ENCODE measurements at regions not wholly inside any gene's neighbourhood (a gene's known extent, or its start where the extent isn't known, plus 50 kb on each side); places are given as distances from the start of the nearest gene placed in this dataset.

DNA sequence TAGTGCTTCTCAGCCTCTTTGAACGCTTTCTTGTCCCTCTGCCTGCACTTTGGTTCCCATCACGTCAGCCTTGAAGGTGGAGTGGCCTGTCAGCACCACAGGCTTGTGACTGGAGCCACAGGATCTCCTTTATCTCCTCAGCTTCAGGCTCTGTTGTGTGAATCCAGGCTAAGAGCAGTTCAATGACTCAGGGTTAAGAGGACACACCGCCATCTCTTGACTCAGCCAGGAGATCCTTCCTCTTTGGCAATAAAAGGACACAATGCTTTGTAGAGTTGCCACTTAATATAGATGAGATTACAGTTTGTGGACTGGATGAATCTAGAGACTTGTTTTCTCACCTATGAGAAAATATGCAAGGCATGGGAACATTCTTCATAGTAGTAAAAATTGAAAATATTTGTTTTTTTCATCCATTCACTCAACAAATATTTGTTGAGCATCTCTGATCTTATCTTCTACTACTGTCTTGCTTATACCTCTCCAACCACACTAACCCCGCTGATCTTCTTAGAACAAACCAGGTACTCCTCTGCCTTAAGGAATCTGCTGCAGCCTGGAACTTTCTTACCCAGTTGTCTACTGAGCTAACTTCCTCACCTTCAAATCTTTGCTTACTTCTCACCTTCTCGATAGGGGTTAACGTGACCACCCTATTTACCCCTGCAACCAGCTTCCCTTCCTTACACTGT is 62.3 kb downstream of the UCHL1 start:
- H3K9me3 Mint-ChIP-seq = peaks cover 6 to 10% of the 10 kb centered on the region in 2 donors
- DNase-seq (ENCODE audit: low spot score in 2 of 2) = no peak
- no peak overlapping the region for H3K27ac Mint-ChIP-seq
- ATAC-seq = no peak
- H3K36me3 Mint-ChIP-seq = no peaks in the 10 kb centered on the region

DNA sequence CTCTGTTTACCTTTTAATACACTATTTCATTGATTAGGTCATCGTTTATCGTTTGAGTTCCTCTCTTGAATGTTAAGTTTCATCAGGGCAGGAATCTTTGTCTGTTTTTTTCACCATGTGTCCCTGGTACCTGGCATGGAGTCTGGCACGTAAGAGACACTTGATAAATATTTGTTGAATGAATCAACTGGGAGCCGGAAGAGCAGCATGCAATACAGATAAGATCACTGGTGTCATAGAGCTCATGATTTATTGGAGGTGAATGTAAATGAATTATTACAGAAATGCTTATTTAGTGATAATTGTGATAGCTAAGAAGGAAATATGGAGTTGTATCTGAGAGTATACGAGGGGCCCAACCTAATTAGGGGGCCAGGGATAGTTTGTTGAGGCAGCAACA is 62.8 kb downstream of the UCHL1 start:
- no peak overlapping the region for H3K27ac Mint-ChIP-seq
- H3K9me3 Mint-ChIP-seq = peaks cover 6 to 10% of the 10 kb centered on the region in 2 donors
- no peaks in the 10 kb centered on the region for H3K36me3 Mint-ChIP-seq
- ATAC-seq (no peak), DNase-seq (ENCODE audit: low spot score in 2 of 2) (no peak)

DNA sequence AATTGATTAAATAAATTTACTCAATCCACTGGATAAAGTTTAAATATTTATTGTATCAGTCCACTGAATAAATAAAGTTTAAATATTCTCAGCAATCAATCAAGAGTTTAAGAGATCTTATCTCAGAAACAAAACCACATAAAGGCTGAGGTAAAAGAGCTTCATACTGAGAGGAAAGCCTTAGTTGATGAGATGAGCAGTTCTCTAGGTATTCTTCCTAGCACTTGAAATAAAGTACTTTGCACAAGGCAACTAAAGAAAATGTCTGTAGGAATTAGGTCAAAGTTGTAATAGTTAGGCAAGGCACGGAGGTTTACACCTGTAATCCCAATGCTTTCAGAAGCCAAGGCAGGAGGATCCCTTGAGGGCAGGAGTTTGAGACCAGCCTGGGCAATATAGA is 63.5 kb downstream of the UCHL1 start:
- Mint-ChIP-seq H3K27ac (no peak overlapping the region), H3K36me3 (no peaks in the 10 kb centered on the region), H3K9me3 (peaks cover 6 to 10% of the 10 kb centered on the region in 2 donors)
- no peak for ATAC-seq
- no peak for DNase-seq (ENCODE audit: low spot score in 2 of 2)

DNA sequence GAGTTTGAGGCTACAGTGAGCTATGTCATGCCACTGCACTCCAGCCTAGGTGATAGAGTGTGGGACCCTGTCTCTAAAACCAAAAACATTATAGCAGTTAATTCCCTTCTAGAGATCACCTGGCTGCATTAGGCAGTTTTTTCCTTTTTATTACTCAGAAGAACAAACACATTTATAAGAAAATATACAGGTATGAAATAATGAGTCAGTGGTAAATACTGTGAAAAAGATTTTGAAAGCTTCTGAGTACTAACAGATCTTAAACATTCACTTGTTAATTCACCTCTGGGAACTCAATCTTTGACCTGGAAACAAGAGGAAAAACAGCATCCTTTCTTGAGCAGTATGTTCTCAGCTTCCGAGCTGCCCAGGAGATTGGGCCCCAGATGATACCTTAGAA is 64.1 kb downstream of the UCHL1 start:
- Mint-ChIP-seq H3K9me3 (peaks cover 6 to 10% of the 10 kb centered on the region in 2 donors), H3K27ac (no peak overlapping the region), H3K36me3 (no peaks in the 10 kb centered on the region)
- no peak for DNase-seq (ENCODE audit: low spot score in 2 of 2)
- no peak for ATAC-seq

DNA sequence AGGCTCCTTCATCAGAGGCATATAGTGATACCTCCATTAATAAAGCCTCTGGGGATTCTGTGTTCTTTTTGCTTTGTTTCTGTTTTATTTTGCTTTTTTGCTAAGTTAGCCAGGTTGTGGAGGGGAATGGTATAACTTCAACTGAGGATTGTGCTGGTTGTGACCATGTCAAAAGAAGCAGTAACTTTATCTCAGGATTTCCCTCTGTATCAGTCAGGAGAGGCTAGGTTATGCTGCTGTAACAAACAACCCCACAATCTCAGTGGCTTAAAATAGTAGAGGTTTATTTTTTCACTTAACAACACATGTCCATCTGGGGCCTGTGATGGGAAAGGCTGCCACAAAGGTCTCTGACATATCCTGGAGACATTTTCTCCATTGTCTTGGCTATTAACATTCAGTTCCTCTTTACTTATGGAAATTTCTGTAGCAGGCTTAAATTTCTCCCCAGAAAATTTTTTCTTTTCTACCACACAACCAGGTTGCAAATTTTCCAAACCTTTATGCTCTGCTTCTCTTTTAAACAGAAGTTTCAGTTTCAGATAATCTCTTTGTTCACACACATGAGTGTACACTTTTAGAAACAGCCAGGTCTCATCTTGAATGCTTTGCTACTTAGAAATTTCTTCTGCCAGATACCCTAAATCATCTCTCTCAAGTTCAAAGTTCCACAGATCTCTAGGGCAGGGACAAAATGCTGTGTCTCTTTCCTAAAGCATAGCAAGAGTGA is 64.7 kb downstream of the UCHL1 start:
- DNase-seq (ENCODE audit: low spot score in 2 of 2) (no peak), ATAC-seq (no peak)
- peaks cover 6 to 10% of the 10 kb centered on the region in 2 donors for H3K9me3 Mint-ChIP-seq
- H3K36me3 Mint-ChIP-seq = no peaks in the 10 kb centered on the region
- H3K27ac Mint-ChIP-seq = no peak overlapping the region

DNA sequence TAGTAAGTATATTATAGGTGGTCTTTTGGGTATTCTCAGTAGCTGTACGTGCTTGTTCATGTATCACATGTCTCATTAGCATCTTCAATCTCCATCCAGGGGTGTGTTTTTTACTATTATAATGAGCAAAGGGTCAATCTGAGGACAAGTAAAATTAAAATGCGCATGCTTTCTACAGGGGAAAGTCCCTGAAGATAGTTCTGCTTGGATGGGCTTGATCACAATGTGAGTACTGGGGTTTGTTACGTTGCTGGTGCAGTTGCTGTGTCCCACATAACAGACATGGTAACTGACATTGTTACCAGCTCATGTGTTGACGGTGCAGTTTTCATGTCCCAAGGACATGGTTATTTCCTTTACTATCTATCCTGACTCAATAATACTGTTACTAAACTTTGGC is 65.9 kb downstream of the UCHL1 start:
- H3K36me3 Mint-ChIP-seq = no peaks in the 10 kb centered on the region
- H3K27ac Mint-ChIP-seq = no peak overlapping the region
- H3K9me3 Mint-ChIP-seq = peaks cover 6 to 10% of the 10 kb centered on the region in 2 donors
- DNase-seq (ENCODE audit: low spot score in 2 of 2) (no peak), ATAC-seq (no peak)

DNA sequence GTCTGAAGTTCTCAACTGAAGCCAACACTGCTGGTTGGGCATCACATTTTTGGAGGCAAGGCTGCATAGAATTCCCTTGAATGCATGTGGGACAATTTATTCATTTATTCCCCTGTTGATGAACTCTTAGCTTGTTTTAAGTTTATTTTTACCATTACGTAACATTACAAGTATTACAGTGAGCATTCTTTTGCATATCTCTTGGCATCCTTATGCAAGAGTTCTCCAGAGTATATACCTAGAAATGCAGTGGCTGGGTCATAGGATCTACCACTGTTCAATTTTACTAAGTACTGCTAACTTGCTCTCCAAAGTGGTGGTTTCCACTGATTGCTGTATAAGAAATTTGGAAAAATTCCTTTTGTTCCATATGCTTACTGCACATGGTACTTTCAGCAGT is 66.5 kb downstream of the UCHL1 start:
- no peak overlapping the region for H3K27ac Mint-ChIP-seq
- H3K36me3 Mint-ChIP-seq = no peaks in the 10 kb centered on the region
- no peak for DNase-seq (ENCODE audit: low spot score in 2 of 2)

DNA sequence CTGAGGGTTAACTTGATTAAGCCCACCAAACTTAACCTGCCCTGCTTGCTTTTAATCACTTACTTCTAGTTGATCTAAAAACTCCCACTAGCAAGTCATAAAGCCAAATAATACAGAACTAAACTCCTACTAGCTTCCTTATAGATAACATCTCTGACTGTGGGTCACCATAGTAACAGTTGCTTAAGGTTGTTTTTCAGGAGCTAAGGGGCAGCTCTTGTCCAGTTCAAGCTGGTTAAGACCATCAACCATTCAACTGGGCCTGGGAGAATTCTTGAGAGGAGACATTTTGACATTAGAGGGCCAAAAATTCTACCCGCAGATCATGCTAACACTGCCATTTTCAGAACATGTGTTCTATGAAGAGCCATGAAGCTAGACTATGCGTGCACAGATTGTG is 67.0 kb downstream of the UCHL1 start:
- DNase-seq (ENCODE audit: low spot score in 2 of 2) (no peak), ATAC-seq (no peak)
- no peak overlapping the region for H3K27ac Mint-ChIP-seq
- H3K9me3 Mint-ChIP-seq = peaks cover 6 to 10% of the 10 kb centered on the region in 2 donors
- no peaks in the 10 kb centered on the region for H3K36me3 Mint-ChIP-seq

More for the DNA sequence above, 66.5 kb downstream of the UCHL1 start:
- peaks cover 6 to 10% of the 10 kb centered on the region in 2 donors for H3K9me3 Mint-ChIP-seq
- no peak for ATAC-seq

DNA sequence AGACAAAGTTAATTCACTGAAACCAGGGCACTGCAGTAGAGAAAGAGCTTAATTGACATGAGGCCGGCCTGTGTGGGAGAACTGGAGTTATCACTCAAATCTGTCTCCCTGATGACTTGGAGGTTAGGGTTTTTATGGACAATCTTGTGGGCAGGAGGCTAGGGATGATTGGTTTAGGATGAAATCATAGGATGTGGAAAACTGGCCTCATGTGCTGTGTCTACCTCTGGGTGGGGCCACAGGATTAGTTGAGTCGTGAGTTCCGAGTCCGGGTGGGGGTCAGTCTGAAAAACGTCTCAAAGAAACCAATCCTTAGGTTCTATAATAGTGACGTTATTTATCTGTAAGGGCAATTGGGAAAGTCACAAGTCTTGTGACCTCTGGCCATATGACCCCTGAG is 68.1 kb downstream of the UCHL1 start:
- Mint-ChIP-seq H3K9me3 (peaks cover 5 to 6% of the 10 kb centered on the region in 2 donors), H3K36me3 (no peaks in the 10 kb centered on the region), H3K27ac (no peak overlapping the region)
- DNase-seq (ENCODE audit: low spot score in 2 of 2) (no peak), ATAC-seq (no peak)

DNA sequence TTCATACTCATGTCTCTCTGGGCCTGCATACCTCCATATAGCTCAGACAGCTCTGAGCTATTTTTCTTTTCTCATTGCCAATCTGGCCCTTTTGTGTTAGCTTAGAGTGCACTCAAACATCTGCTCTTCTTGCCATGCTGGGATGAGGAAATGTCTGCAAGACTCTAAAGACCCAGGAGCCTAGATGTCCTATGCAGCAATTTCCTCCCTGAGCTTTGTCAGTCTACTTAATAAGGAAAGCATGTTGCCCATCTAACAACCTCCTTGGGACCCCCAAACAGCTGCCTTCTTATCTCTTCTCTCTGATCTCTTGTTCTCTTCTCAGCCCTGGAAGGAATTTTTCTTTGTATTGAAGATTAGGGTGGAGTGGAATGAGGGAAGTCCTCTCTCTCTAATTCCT is 69.2 kb downstream of the UCHL1 start:
- Mint-ChIP-seq H3K27ac (no peak overlapping the region), H3K36me3 (no peaks in the 10 kb centered on the region), H3K9me3 (peaks cover 5 to 6% of the 10 kb centered on the region in 2 donors)
- ATAC-seq (no peak), DNase-seq (ENCODE audit: low spot score in 2 of 2) (no peak)

DNA sequence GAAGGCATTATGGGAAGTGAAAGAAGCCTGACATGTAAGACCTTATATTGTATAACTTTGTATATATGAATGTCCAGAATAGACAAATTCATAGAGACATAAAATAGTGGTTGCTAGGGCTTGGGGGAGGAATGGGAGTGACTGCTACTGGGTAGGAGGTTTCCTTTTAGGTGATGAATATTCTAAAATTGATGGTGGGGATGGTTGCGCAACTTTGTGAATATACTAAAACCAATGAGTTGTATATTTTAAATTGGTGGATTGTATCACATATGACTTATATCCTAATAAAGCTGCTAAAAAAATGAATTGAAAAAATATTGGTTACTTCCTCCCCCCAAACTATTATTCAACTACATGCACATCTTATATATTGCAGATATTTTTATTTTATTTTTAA is 70.0 kb downstream of the UCHL1 start:
- no peaks in the 10 kb centered on the region for H3K36me3 Mint-ChIP-seq
- H3K27ac Mint-ChIP-seq = no peak overlapping the region
- DNase-seq (ENCODE audit: low spot score in 2 of 2) = no peak
- no peak for ATAC-seq
- H3K9me3 Mint-ChIP-seq = peaks cover 5 to 6% of the 10 kb centered on the region in 2 donors

DNA sequence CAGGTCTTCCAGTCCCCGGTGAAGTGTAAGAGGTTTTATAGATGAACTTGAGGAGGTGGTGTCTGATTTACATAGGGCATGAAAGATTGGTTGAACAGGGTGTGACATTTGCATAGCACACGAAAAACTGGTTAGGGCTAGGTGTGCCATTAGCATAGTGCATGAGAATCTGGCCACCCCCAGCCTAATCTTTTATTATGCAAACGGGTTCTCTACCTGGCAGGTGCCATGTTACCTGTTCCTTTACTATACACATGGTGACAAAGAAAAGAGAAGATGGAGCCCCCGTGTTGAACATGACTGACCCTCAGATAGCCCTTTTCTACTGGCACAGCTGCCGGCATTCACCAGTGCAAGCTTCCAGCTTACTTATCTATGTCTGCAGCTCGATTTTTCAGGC is 71.0 kb downstream of the UCHL1 start:
- Mint-ChIP-seq H3K36me3 (no peaks in the 10 kb centered on the region), H3K9me3 (peaks cover 0 to 4% of the 10 kb centered on the region in 2 donors), H3K27ac (no peak overlapping the region)
- ATAC-seq (no peak), DNase-seq (ENCODE audit: low spot score in 2 of 2) (no peak)

DNA sequence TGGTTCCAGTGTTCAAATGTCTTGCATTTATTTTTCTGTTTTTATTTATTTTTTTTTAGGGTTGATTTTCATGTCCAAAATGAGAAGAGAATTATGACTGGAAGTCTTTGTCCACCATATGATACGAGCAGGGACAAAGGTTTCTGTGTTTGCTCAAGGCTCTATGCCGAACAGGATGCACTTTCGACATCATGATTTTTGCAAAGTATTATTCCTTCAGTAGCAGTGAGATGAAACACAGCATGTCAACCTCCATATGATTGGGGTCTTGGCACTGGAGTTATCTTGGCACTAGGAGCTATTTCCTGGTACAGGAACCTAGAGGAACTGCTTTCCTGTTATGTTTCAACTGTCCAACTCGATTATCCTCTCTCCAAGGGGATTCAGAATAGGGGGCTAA is 72.6 kb downstream of the UCHL1 start:
- no peak for DNase-seq (ENCODE audit: low spot score in 2 of 2)
- H3K9me3 Mint-ChIP-seq = peaks cover 0 to 7% of the 10 kb centered on the region in 2 donors
- H3K27ac Mint-ChIP-seq = no peak overlapping the region
- ATAC-seq = no peak
- H3K36me3 Mint-ChIP-seq = no peaks in the 10 kb centered on the region

DNA sequence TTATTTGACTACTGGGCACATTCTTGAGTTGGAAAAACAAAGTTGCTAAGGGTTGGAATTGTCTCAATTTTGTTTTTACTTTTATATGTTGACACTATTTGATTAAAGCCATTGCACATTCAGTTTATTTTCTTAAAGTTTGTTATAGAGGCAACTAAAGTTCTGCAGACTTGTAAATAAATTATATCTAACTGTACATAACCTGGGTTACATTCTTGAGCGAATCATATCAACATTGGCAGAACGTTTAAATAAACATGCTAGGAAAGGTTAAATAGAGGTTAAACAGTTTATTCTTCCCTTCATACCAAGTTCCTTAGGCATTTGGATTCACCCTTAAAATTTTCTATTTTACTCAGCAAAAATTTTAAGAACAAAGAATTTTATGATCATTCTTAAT is 74.5 kb downstream of the UCHL1 start:
- peaks cover 0 to 7% of the 10 kb centered on the region in 2 donors for H3K9me3 Mint-ChIP-seq
- DNase-seq (ENCODE audit: low spot score in 2 of 2) = no peak
- no peak for ATAC-seq
- no peak overlapping the region for H3K27ac Mint-ChIP-seq
- no peaks in the 10 kb centered on the region for H3K36me3 Mint-ChIP-seq

DNA sequence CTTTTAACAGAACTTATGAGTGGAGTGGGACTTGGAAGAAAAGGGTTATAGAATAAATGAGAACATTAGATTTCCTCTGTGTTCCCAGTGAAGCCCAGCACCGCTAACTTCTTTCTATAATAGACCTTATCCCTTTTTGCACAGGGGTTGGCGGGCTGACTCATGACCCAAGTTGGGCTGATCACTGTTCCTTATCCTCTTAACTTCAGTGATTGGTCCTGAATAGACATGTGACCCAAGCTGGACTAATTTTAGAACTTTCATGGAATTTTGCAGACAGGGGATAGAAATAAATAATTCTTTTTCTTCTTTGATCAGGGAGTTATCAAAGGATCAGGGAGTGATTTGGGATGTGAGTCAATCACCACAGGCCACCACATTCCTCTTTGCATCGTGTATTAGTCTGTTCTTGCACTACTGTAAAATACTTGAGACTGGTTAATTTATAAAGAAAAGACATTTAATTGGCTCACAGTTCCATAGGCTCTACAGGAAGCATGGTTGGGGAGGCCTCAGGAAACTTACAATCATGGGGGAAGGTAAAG is 75.9 kb downstream of the UCHL1 start:
- Mint-ChIP-seq H3K36me3 (no peaks in the 10 kb centered on the region), H3K27ac (no peak overlapping the region), H3K9me3 (peaks cover 0 to 7% of the 10 kb centered on the region in 2 donors)
- ATAC-seq (no peak), DNase-seq (ENCODE audit: low spot score in 2 of 2) (no peak)

DNA sequence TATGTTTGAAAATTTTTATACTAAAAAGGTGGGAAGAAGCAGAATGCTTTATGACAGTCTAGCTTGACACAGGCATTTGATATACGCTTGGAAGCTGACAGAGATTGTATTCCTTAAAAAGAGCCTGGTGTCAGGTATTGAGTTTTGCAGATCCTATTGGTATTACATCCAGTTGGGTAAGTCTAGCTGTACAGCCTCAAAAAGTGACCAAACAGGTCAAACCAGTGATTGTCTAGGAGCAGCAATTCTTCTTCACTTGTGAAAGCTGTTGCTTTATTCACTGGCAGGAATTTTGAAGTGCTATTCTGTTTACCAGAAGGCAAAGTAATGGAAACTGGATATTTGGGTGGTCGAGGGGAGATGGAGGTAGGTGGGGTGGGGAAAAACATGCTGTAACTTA is 77.5 kb downstream of the UCHL1 start:
- ATAC-seq (no peak), DNase-seq (ENCODE audit: low spot score in 2 of 2) (no peak)
- Mint-ChIP-seq H3K9me3 (peaks cover 0 to 10% of the 10 kb centered on the region in 2 donors), H3K27ac (no peak overlapping the region), H3K36me3 (no peaks in the 10 kb centered on the region)

DNA sequence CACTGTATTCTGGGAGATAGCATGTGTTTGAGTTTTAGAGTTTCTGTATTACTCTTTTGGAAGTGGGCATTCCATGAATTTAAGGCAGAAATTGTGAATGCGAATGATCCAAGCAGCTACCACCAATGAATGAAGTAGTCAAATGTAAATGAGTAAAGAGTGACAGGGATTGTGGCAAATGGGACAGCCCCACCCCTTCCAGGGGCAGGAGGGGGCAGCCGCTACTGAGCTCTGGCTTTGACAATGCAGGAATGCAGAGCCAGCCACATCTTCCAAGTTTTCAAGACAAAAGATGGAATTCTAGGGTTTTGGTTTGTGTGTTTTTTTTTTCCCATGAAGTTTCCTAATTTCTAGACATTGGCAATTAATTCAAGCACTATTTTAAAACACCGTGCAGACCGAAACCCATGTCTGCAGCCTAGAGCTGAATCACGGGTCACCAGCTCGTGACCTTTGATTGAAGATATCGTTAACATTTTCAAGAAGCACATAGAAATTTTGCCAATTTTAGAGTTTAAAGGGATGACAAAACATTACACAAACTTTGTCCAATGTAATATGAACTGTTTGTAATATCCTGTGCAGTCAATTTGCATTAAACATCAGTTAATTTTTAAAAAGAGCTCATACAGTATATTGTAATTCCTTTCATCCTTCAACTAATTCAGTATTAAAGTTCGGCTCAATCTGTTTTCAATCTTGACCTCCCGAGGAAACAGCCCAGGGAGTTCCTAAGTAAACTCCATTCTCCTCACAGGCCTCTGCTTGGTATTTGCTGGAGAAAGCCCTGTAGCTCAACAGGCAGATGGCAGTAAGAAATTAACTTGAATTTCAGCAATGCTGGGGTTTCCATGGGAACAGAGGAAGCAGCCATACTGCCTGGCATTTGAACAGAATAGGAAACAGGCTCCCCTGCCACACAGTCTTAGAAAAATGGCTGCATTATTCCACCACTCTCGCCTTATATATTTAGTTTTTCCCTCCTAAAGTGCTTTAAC is 83.4 kb downstream of the UCHL1 start:
- H3K9me3 Mint-ChIP-seq = peaks cover 0 to 9% of the 10 kb centered on the region in 2 donors
- H3K27ac Mint-ChIP-seq = no peak overlapping the region
- no peak for ATAC-seq
- no peak for DNase-seq (ENCODE audit: low spot score in 2 of 2)
- no peaks in the 10 kb centered on the region for H3K36me3 Mint-ChIP-seq

All from activated naive CD4-positive, alpha-beta T cell treated with anti-CD3 and anti-CD28 coated beads, Interleukin-2, amount 50 U/mL, for 72 hours (primary cell).